ENCODE measurements at regions not wholly inside any gene's neighbourhood (a gene's known extent, or its start where the extent isn't known, plus 50 kb on each side); places are given as distances from the start of the nearest gene placed in this dataset.
"Not testable (repeated sequence)": the region's sequence is repeated elsewhere in the genome, so short reads cannot be mapped to it uniquely, and the experiment has no call there.

GRCh38 chr6:137655291-137655690, 161.1 kb upstream of the OLIG3 start:
- DNase-seq (ENCODE audit: low read depth) = no peak

- no peak for DNase-seq (ENCODE audit: low read depth)
Observed at GRCh38 chr6:137656735-137657134, 162.5 kb upstream of the OLIG3 start.

- no peak for DNase-seq (ENCODE audit: low read depth)
Observed at GRCh38 chr6:137657351-137657911, 163.2 kb upstream of the OLIG3 start.

- DNase-seq (ENCODE audit: low read depth) = no peak
Observed at GRCh38 chr6:137658287-137658686, 164.1 kb upstream of the OLIG3 start.

GRCh38 chr6:137659871-137660270, 165.7 kb upstream of the OLIG3 start:
- no peak for DNase-seq (ENCODE audit: low read depth)

- DNase-seq (ENCODE audit: low read depth) = no peak
Observed at GRCh38 chr6:137660296-137660731, 166.1 kb upstream of the OLIG3 start.

- DNase-seq (ENCODE audit: low read depth) = peak; percentile 3
Observed at GRCh38 chr6:137661601-137662000, 167.4 kb upstream of the OLIG3 start.

- no peak for DNase-seq (ENCODE audit: low read depth)
Observed at GRCh38 chr6:137664183-137664582, 170.0 kb upstream of the OLIG3 start.

- no peak for DNase-seq (ENCODE audit: low read depth)
Observed at GRCh38 chr6:137665342-137665934, 171.2 kb upstream of the OLIG3 start.

GRCh38 chr6:137666202-137666774, 172.1 kb upstream of the OLIG3 start:
- DNase-seq (ENCODE audit: low read depth) = no peak

- DNase-seq (ENCODE audit: low read depth) = no peak
Observed at GRCh38 chr6:137673603-137674002, 179.4 kb upstream of the OLIG3 start.

GRCh38 chr6:137676888-137677287, 182.7 kb upstream of the OLIG3 start:
- DNase-seq (ENCODE audit: low read depth) = no peak

- no peak for DNase-seq (ENCODE audit: low read depth)
Observed at GRCh38 chr6:137677709-137678108, 183.5 kb upstream of the OLIG3 start.

- DNase-seq (ENCODE audit: low read depth) = no peak
Observed at GRCh38 chr6:137678451-137678850, 184.3 kb upstream of the OLIG3 start.

GRCh38 chr6:137680705-137681346, 186.2 kb upstream of the TNFAIP3 start:
- no peak for DNase-seq (ENCODE audit: low read depth)

- no peak for DNase-seq (ENCODE audit: low read depth)
Observed at GRCh38 chr6:137681445-137682009, 185.5 kb upstream of the TNFAIP3 start.

GRCh38 chr6:137682658-137683057, 184.4 kb upstream of the TNFAIP3 start:
- not testable (repeated sequence) for DNase-seq (ENCODE audit: low read depth)

- DNase-seq (ENCODE audit: low read depth) = no peak
Observed at GRCh38 chr6:137683916-137684315, 183.1 kb upstream of the TNFAIP3 start.

- DNase-seq (ENCODE audit: low read depth) = no peak
Observed at GRCh38 chr6:137685798-137686375, 181.2 kb upstream of the TNFAIP3 start.

- no peak for DNase-seq (ENCODE audit: low read depth)
Observed at GRCh38 chr6:137687818-137688217, 179.2 kb upstream of the TNFAIP3 start.

- no peak for DNase-seq (ENCODE audit: low read depth)
Observed at GRCh38 chr6:137688230-137688971, 178.7 kb upstream of the TNFAIP3 start.

- no peak for DNase-seq (ENCODE audit: low read depth)
Observed at GRCh38 chr6:137689377-137689776, 177.7 kb upstream of the TNFAIP3 start.
